GM19239 (cell line): ENCODE measurements at regions not wholly inside any gene's neighbourhood (a gene's known extent, or its start where the extent isn't known, plus 50 kb on each side); places are given as distances from the start of the nearest gene placed in this dataset.
A peak's percentile ranks its signal among the peaks of the same experiment; 100 is the strongest.
"Not testable (repeated sequence)": the region's sequence is repeated elsewhere in the genome, so short reads cannot be mapped to it uniquely, and the experiment has no call there.

Experiments
- DNase-seq: peaks from one replicate; pipeline ENCODE4 v3.0.0; 2011; ENCODE audit warnings: low spot score; ENCODE audit not compliant: insufficient read length
- FAIRE-seq: peaks from 2 replicates; lab custom pipeline; 2011; peaks lifted over from hg19 to GRCh38; lab: Jason Lieb, UNC

GRCh38 chr10:63772491-63772890 lies 251.3 kb downstream of the REEP3 start:
- no peak for DNase-seq
- no peak for FAIRE-seq

- no peak for DNase-seq
- FAIRE-seq, result no peak
Observed at GRCh38 chr10:63773106-63773505, 251.9 kb downstream of the REEP3 start.

DNA sequence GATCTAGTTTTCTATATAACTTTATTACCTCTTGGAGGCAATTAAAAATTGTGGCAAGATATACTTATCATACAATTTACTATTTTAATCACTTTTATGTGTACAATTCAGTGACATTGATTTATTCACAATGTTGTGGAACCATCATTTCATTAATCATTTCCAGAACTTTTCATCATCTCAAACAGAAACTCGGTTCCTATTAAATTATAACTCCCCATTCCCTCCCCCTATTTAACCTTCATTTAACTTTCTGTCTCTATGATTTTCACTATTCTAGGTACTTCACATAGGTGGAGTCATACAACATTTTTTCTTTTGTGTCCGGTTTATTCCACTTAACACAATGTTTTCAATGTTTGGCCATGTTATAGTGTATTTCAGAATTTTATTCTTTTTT lies 252.8 kb downstream of the REEP3 start:
- no peak for DNase-seq
- FAIRE-seq, result no peak

DNA sequence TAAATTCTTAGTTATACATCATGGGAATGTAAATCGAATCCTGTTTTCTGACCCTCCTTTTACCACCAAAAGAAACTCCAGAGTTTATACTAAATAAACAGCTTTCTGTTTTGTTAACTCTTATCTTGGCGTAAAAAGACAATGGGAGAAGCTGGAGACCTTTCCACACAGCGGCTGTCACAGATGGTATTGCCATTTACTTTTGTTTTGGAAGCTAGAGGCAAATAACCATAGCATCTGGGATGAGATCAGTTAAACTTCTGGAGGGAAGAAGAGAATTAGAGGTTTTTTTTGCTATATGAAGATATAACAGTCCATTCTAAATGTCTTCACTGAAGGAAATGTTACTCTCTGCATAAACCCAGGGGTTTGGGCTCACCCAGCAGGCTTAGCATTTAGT lies 258.9 kb downstream of the REEP3 start:
- FAIRE-seq, result no peak
- no peak for DNase-seq

DNA sequence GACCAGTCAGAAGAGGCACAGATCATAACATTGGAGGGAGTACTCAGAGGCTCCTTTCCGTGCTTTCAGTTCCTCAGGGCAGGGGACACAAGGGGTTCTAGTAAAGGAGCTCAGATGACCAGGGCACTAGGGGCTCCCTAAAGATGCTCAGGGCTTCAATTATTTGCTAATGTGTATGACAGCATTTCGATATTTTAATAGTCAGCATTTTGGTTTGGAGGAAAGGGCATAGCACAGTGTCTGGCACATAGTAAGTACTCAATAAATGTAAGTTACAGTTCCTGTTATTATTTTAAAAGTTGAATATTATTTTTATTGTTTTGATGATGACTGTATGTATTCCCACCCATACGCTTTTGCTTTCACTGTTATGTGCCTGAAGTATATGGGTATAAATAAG lies 260.0 kb downstream of the REEP3 start:
- DNase-seq, result no peak
- no peak for FAIRE-seq

GRCh38 chr10:63783882-63784281 lies 262.7 kb downstream of the REEP3 start:
- FAIRE-seq (no peak), DNase-seq (no peak)

DNA sequence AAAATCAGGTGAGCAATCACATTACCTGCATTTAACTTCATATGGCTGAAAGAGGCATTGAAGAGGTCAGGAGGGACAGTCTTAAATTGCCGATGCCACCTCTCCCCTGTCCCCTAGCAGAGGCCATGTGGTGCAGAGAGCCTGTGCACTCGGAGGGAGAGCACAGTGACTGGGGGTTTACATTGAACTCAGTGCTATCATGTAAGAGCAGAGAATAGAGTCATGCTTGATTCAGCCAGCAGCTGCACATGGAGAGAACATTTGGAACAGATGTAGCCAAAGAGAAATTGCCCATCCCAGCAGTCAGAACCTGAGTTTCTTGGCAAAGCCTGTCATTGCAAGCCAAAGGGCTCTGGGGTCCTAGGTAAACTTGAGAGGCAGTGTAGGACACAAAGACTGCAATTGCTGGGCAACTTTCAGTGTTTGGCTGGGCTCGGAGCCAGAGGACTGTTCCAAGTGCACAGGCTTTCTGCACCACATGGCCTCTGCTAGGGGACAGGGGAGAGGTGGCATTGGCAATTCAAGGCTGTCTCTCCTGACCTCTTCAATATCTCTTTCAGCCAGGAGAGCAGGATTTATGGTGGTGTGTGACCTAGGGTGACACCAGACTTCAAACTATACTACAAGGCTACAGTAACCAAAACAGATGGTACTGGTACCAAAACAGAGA lies 267.1 kb downstream of the REEP3 start:
- no peak for DNase-seq
- FAIRE-seq, result no peak

DNA sequence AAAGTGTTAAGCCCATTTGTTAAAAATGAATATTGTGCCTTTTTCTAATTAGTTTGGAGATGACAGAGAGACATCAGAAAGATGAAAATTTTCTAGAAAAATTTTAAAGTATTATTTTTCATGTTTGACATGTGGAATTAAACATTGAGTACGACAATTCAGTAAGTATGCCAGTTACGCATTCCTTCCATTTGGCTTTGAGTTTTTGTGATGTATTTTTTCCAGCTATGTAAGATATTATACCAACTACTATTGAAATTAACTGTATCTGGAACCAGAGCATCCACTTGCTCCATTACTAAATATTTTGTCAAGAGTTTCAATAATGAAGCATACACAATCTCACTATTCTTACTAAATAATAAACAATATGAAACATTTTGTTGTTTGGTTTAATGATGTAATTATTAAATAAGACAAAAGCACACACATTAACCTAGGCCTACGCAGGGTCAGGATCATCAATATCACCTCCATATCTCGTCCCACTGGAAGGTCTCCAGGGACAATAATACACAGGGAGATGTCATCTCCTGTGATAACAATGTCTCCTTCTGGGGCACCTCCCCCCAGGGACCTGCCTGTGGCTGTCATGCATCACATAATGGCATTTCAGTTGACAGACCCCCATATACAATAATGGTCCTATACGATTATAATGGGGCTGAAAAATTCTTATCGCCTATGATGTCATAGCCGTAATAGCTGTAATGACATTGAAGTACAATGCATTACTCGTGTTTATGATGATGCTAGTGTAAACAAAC lies 274.1 kb downstream of the REEP3 start:
- no peak for DNase-seq
- FAIRE-seq, result no peak

- DNase-seq, result no peak
- FAIRE-seq, result no peak
Observed at GRCh38 chr10:63798599-63799498, 277.6 kb downstream of the REEP3 start.

DNA sequence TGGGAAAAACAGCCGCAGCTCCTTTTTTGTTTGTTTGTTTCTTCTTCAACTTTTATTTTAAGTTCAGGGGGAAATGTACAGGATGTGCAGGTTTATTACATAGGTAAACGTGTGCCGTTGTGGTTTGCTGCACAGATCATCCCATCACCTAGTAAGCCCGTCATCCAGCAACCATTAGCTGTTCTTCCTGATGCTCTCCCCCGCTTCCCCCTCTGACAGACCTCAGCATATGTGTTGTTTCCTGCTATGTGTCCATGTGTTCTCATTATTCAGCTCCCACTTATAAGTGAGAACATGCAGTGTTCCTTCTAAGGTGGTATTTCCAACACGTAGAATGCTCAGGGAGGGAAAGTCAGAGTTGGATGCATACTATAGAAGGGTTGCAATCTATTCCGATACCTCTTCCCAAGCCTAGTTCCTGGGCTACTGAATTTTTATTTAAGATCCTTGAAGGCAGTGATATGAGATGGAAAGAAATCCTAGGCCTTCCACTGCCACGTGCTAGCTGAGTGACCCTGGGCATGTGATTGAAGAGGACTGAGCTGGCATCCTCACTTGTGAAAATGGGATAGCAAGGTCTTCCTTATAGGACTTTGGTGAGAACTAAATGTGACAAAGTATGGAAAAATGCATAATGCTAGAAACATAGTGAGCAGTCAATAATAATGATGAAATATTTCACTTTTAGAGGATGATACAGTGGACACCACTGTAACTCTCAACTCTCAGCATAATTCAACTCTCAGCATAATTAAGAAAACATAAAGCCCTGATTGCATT lies 278.5 kb downstream of the REEP3 start:
- FAIRE-seq (no peak), DNase-seq (no peak)

- DNase-seq (no peak), FAIRE-seq (no peak)
Observed at GRCh38 chr10:63801166-63801565, 280.0 kb downstream of the REEP3 start.

GRCh38 chr10:63806330-63806729 lies 285.1 kb downstream of the REEP3 start:
- FAIRE-seq (no peak), DNase-seq (no peak)

- FAIRE-seq (no peak), DNase-seq (no peak)
Observed at GRCh38 chr10:63812501-63812900, 291.3 kb downstream of the REEP3 start.

DNA sequence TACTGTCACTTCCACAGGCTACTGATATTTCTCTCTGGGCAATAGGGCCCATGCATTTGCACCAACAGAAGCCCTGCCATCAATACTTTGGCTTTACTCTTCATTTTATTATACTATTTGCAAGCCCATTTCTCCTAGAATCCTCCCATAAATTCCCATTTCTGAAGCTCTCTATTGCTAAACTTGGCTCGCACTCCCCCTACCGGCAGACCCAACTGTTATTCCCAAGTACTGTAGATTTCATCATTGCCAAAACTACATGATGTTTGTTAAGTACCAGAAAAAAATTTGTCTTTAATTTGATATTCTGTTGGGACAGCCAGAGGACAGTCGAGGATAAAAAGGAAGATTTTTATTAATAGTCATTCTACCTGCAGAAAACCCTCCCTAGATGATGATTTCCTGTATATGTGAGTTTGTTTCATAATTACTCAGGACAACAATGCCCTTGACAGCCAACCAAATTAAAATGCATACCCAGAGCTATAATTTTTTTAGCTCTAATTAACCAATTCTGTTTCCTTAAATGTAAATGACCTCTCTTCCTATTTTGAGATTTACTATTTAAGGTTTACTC lies 298.6 kb downstream of the REEP3 start:
- FAIRE-seq (peak; percentile 81), DNase-seq (peak; percentile 4)

DNA sequence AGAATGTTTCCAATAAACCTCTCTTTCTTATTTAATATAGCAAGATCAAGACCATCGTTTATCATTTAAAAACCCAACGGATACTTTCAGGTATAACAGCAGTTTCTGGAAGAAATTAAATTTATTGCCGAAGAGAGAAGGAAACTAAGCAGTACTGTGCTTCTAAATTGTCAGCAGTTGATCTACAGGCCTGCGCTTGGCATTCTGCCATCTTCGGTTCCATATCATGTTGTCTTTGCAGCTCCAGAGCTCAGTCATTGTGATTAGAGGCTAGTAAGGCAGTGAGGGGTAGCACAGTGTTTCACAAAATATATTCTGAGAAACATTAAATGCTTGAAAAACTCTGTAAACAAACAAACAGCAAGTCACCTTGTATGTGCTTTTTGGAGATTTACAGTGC lies 301.3 kb downstream of the REEP3 start:
- no peak for DNase-seq

GRCh38 chr10:63825111-63825510 lies 303.9 kb downstream of the REEP3 start:
- no peak for DNase-seq
- FAIRE-seq, result no peak

More for the DNA sequence above, 301.3 kb downstream of the REEP3 start:
- no peak for FAIRE-seq

DNA sequence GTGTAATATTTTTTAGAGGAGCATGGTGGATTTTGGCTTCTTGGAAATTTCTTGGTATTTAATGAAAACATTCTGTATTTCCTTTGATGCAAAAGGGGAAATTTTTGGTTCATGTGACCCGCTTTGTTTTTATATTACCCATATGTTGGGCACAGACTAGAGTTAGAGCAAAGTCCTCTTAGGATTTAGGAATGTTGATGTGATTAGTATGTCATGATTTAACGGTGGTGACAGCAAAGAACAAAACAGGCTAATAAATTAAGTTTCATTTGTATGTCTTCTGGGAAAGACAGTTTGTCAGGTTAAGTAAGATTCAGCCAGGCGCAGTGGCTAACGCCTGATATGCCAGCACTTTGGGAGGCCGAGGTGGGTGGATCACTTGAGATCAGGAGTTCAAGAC lies 304.6 kb downstream of the REEP3 start:
- no peak for FAIRE-seq

DNA sequence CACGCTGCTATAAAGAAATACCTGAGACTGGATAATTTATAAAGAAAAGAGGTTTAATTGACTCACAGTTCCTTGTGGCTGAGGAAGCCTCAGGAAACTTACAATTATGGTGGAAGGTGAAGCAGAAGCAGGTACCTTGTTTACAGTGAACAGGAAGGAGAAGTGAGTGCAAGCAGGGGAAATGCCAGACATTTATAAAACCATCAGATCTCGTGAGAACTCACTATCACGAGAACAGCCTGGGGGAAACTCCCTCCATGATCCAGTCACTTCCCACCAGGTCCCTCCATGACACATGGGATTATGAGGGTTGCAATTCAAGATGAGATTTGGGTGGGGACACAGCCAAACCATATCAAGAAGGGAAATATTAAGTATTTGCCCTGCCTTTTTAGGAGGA lies 305.8 kb downstream of the REEP3 start:
- not testable (repeated sequence) for FAIRE-seq, DNase-seq

More for the DNA sequence above, 304.6 kb downstream of the REEP3 start:
- no peak for DNase-seq

DNA sequence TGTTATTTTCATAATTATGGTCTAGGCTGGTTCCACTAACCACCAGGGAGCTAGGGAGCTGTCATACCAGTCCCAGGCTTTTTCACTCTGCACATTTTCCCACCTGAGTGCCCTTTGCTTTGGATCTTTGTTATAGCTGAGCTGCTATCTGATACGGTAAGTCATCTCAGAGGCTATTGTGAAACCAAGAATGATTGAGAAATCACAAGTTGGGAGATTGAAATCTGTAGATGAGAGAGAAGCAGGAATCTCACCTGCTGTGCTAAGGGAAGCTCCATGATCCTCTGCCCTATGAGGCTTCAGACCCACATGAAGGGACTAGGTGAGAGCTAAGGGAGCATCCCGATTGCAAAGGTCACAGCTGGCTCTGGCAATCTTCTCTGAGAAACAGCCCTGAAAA lies 307.8 kb downstream of the REEP3 start:
- DNase-seq, result no peak
- no peak for FAIRE-seq
